Lower leg skin (tissue), 4 donors: ENCODE measurements at regions not wholly inside any gene's neighbourhood (a gene's known extent, or its start where the extent isn't known, plus 50 kb on each side); places are given as distances from the start of the nearest gene placed in this dataset.

ENCODE experiments used
- DNase-seq, 2 donors: peaks; one replicate each; pipeline ENCODE4 v3.0.0-alpha.2; 2019; ENCODE audit warnings: low spot score in 2 of 2
- H3K4me3 ChIP-seq: fragments of 200-600 bp; sonication (generic); 2 replicates; pipeline ENCODE4 v1.5.1; 2017; ENCODE audit warnings: mild to moderate bottlenecking, low read depth; ENCODE audit not compliant: poor library complexity, severe bottlenecking
- POLR2A ChIP-seq, 2 donors: fragments of 450-650 bp; IDR thresholded peaks; one replicate each; pipeline ENCODE4 v1.6.1; 2016 to 2017; ENCODE audit warnings: antibody characterized with exemption in 2 of 2, mild to moderate bottlenecking in 1 of 2, moderate library complexity in 1 of 2
- WGBS, 2 donors: methylation state at CpG; one replicate each; pipeline ENCODE4 v1.1.5; 2018; 5-methylcytosine and 5-hydroxymethylcytosine counted together
- intact Hi-C: fragments of 100-400 bp; cut with DNase I; formaldehyde crosslinking; loops from one replicate; pipeline ENCODE4 v1.15.0; 2023; ENCODE audit warnings: low total_unique reads
- TF ChIP-seq, protein P1 (sequence below), 3 donors: fragments of 450-650 bp; IDR thresholded peaks; one replicate each; pipeline ENCODE4 v1.5.1; 2016; ENCODE audit warnings: antibody characterized with exemption in 3 of 3, mild to moderate bottlenecking in 3 of 3, moderate library complexity in 2 of 3

DNA sequence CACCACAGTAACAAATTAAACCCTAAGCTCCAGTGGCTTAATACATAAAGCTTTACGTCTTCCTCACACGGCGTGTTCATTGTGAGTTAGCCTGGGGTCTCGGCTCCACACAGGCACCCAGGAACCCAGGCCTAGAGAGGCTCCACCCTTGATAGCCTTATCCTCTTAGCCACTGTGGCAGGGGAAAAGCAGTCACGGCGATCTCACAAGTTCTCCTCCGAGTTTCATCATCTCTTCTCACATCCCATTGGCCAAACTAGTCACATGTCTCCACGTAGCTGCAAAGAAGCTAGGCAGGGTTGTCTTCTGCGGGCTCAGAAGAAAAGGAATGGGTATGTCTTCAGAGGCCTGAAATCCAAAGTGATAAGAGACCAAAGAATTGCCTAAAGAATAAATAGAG is 122.3 kb upstream of the GRIK3 start:
- no peak for TF ChIP-seq POLR2A (IDR thresholded peaks at IDR 0.05)
- TF ChIP-seq, protein P1, sequence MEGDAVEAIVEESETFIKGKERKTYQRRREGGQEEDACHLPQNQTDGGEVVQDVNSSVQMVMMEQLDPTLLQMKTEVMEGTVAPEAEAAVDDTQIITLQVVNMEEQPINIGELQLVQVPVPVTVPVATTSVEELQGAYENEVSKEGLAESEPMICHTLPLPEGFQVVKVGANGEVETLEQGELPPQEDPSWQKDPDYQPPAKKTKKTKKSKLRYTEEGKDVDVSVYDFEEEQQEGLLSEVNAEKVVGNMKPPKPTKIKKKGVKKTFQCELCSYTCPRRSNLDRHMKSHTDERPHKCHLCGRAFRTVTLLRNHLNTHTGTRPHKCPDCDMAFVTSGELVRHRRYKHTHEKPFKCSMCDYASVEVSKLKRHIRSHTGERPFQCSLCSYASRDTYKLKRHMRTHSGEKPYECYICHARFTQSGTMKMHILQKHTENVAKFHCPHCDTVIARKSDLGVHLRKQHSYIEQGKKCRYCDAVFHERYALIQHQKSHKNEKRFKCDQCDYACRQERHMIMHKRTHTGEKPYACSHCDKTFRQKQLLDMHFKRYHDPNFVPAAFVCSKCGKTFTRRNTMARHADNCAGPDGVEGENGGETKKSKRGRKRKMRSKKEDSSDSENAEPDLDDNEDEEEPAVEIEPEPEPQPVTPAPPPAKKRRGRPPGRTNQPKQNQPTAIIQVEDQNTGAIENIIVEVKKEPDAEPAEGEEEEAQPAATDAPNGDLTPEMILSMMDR (IDR thresholded peaks at IDR 0.05), result no peak
- no peak overlapping the region for H3K4me3 ChIP-seq
- intact Hi-C loops, result no loop called here
- WGBS, 2 donors, result 67 to 83% methylated on average over 9 of the region's 9 CpGs
- peak in 1 of 2 donors; percentile 61 for DNase-seq

DNA sequence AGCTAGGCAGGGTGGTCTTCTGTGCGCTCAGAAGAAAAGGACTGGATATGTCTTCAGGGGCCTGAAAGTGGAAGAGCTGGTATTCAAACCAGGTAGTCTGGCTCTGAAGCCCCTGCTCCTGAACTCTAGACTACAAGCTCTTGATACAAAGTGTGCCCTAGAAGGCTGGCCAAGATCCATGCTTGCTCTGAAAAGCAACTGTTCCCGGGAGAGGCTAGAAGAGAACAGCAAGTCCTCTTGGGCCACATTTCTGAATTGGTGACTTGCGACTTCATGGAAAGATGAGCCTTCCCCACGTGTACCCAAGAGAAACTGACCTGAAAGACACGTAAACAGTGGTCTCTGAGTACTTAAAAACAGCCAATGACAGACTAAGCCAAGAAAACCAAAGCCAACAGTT is 123.3 kb upstream of the GRIK3 start:
- no peak for DNase-seq
- H3K4me3 ChIP-seq, result no peak overlapping the region
- intact Hi-C loops, result no loop called here
- 58 to 64% methylated on average over 5 of the region's 5 CpGs for WGBS, 2 donors
- no peak for TF ChIP-seq POLR2A (IDR thresholded peaks at IDR 0.05)
- TF ChIP-seq, protein P1 (IDR thresholded peaks at IDR 0.05), result no peak

DNA sequence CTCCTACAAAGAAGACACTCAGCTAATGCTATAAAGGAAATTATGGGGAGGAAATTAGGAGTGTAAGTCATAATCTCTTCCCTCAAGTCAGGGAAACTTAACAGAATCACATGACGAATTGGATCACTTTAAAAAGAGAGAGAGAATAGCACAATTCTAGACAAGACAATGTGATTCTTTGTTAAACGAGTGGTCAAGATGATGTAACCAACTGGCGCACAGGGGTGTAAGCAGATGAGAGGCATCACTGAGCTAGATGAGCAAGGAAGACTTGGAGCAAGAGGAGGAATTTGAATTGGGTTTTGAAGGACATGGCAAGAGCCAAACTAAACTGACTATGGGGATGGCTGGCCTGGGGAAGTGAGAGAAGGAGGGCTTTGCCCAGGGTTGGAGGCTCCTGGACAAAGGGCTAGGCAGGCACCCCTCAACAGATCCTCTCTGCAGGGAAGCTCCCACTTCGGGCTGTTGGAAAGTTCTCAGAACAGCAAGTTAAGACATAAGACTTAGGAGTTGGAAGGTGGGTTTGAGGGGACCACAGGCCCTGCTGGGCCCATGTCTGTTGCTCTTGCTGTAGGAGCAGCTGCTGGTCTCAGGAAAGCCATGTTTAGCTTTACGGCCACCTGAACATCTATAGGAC is 123.9 kb upstream of the GRIK3 start:
- DNase-seq, result no peak
- intact Hi-C loops, result no loop called here
- H3K4me3 ChIP-seq, result no peak overlapping the region
- TF ChIP-seq, protein P1 (IDR thresholded peaks at IDR 0.05), result no peak
- no peak for TF ChIP-seq POLR2A (IDR thresholded peaks at IDR 0.05)
- 67 to 70% methylated on average over 5 of the region's 5 CpGs for WGBS, 2 donors

DNA sequence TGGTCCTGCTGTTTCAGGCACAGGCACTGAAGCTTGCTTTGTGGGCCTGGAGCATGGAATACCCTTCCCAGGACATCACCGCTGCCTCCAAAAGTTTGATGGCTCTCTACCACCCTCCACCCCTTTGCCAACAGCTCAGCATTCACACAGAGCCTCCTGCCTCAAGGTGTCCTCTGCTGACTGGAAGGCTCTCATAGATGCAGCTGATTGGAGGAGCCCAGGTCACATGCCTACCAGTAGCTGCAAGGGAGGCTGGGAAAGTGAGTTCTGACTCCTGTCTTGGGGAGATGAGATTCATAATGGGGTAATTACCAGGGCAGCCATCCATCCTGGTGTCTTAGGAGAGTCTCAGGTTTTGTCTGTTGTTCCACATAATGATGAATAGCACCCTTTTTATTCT is 124.8 kb upstream of the GRIK3 start:
- 83 to 89% methylated on average over 1 of the region's 1 CpG for WGBS, 2 donors
- no peak for DNase-seq

DNA sequence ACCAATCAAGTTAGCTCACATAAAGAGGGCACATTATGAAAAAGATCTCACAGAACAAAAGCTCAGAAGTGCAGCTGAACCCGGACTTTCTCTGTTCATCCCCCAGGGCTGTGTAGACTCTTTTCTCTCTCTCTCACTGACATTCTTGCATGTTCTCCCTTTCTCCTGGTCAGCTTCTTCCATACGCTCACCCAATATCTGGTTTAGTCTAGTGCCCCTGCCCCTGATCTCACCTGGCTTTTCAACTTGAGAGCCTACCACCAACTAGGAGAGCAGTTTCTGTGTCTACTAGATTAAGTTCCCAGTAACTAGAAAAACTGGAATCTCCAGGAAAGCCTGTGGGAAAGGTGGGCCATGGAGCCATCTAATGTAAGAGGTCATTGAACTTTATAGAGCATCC is 126.9 kb upstream of the GRIK3 start:
- 84% methylated on average over 2 of the region's 2 CpGs for WGBS, 2 donors
- TF ChIP-seq POLR2A (IDR thresholded peaks at IDR 0.05), result no peak
- TF ChIP-seq, protein P1 (IDR thresholded peaks at IDR 0.05), result no peak
- H3K4me3 ChIP-seq, result no peak overlapping the region
- intact Hi-C loops, result no loop called here
- DNase-seq, result peak in 1 of 2 donors; percentile 40

More for the DNA sequence above, 124.8 kb upstream of the GRIK3 start:
- no peak overlapping the region for H3K4me3 ChIP-seq
- intact Hi-C loops, result no loop called here
- TF ChIP-seq, protein P1 (IDR thresholded peaks at IDR 0.05), result no peak
- no peak for TF ChIP-seq POLR2A (IDR thresholded peaks at IDR 0.05)

DNA sequence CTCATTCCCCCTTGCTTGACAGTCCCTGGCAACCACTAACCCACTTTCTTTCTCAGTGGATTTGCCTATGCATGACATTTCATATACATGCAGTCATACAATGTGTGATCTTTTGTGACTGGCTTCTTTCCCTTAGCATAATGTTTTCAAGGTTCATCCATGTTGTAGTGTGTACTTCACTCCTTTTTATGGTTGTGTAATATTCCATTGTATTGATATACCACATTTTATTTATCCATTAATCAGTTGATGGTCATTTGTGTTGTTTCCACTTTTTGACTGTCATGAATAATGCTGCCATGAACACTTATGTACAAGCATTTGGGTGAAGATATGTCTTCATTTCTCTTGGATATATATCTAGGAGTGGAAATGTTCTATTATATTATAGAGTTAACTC is 127.7 kb upstream of the GRIK3 start:
- intact Hi-C loops, result no loop called here
- no peak for DNase-seq
- TF ChIP-seq, protein P1 (IDR thresholded peaks at IDR 0.05), result no peak
- no peak for TF ChIP-seq POLR2A (IDR thresholded peaks at IDR 0.05)
- no peak overlapping the region for H3K4me3 ChIP-seq
